Smooth muscle cell (in vitro differentiated cells): ENCODE measurements at regions not wholly inside any gene's neighbourhood (a gene's known extent, or its start where the extent isn't known, plus 50 kb on each side); places are given as distances from the start of the nearest gene placed in this dataset.

Experiments
- DNase-seq: peaks from one replicate; lab custom pipeline; 2025; ENCODE audit not compliant: unreplicated experiment; lab: John Stamatoyannopoulos, UW
- H2AFZ ChIP-seq: fragments of 200-600 bp; sonication (generic); 2 replicates; pipeline ENCODE4 v1.6.0; 2016; ENCODE audit warnings: antibody characterized with exemption, low read depth, mild to moderate bottlenecking
- H3F3A ChIP-seq: fragments of 200-600 bp; sonication (generic); 2 replicates; pipeline ENCODE4 v1.6.0; 2017; ENCODE audit warnings: antibody characterized with exemption, low read depth
- H3K27ac ChIP-seq: fragments of 200-600 bp; sonication (generic); 2 replicates; pipeline ENCODE4 v1.5.1; 2016; ENCODE audit warnings: low read depth, mild to moderate bottlenecking
- H3K27me3 ChIP-seq: fragments of 200-600 bp; sonication (generic); 2 replicates; pipeline ENCODE4 v1.6.1; 2016; ENCODE audit warnings: low read depth, mild to moderate bottlenecking
- H3K36me3 ChIP-seq: fragments of 200-600 bp; sonication (generic); 2 replicates; pipeline ENCODE4 v1.5.1; 2016; ENCODE audit warnings: low read depth
- H3K4me1 ChIP-seq: fragments of 200-600 bp; sonication (generic); 2 replicates; pipeline ENCODE4 v1.5.1; 2016; ENCODE audit warnings: low read depth
- H3K4me2 ChIP-seq: fragments of 200-600 bp; sonication (generic); 2 replicates; pipeline ENCODE4 v1.6.0; 2016; ENCODE audit warnings: mild to moderate bottlenecking
- H3K4me3 ChIP-seq: fragments of 200-600 bp; sonication (generic); 2 replicates; pipeline ENCODE4 v1.5.1; 2016; ENCODE audit warnings: mild to moderate bottlenecking
- H3K79me2 ChIP-seq: fragments of 200-600 bp; sonication (generic); 2 replicates; pipeline ENCODE4 v1.6.0; 2016; ENCODE audit warnings: low read depth, mild to moderate bottlenecking
- H3K9ac ChIP-seq: fragments of 200-600 bp; sonication (generic); 2 replicates; pipeline ENCODE4 v1.6.0; 2016; ENCODE audit warnings: low read depth
- H3K9me3 ChIP-seq: fragments of 200-600 bp; sonication (generic); replicated peaks from 2 replicates; pipeline ENCODE4 v1.5.1; 2016; ENCODE audit warnings: low read depth
- H4K20me1 ChIP-seq: fragments of 200-600 bp; sonication (generic); 2 replicates; pipeline ENCODE4 v1.6.0; 2016; ENCODE audit warnings: low read depth
- CTCF ChIP-seq: fragments of 200-600 bp; sonication (generic); IDR thresholded peaks from 2 replicates; pipeline ENCODE4 v1.5.1; 2017; ENCODE audit warnings: borderline replicate concordance, mild to moderate bottlenecking, antibody characterized with exemption; ENCODE audit not compliant: insufficient read depth, poor library complexity, severe bottlenecking
- WGBS: methylation state at CpG from one replicate; pipeline ENCODE4 v1.1.7; 2016; ENCODE audit warnings: low lambda C conversion rate; 5-methylcytosine and 5-hydroxymethylcytosine counted together

GRCh38 chr2:59935005-59935404 is 618.4 kb downstream of the BCL11A start:
- DNase-seq = no peak
- no peak overlapping the region for H3K4me3 ChIP-seq
- TF ChIP-seq CTCF = no peak
- H3K79me2 ChIP-seq = no peaks in the 10 kb centered on the region
- no peaks in the 10 kb centered on the region for H3K4me1 ChIP-seq
- no peaks in the 10 kb centered on the region for H3K9me3 ChIP-seq
- no peaks in the 10 kb centered on the region for H3F3A ChIP-seq
- no peaks in the 10 kb centered on the region for H3K36me3 ChIP-seq
- no peaks in the 10 kb centered on the region for H3K27me3 ChIP-seq
- WGBS = 85% methylated on average over 2 of the region's 2 CpGs
- H3K9ac ChIP-seq = no peak overlapping the region
- H4K20me1 ChIP-seq = no peaks in the 10 kb centered on the region
- H3K27ac ChIP-seq = no peak overlapping the region
- H3K4me2 ChIP-seq = no peak overlapping the region
- no peak overlapping the region for H2AFZ ChIP-seq

- no peaks in the 10 kb centered on the region for H3K4me1 ChIP-seq
- H3K27ac ChIP-seq = no peak overlapping the region
- no peak for TF ChIP-seq CTCF
Measured at GRCh38 chr2:59933948-59934347, 619.5 kb downstream of the BCL11A start.

DNA sequence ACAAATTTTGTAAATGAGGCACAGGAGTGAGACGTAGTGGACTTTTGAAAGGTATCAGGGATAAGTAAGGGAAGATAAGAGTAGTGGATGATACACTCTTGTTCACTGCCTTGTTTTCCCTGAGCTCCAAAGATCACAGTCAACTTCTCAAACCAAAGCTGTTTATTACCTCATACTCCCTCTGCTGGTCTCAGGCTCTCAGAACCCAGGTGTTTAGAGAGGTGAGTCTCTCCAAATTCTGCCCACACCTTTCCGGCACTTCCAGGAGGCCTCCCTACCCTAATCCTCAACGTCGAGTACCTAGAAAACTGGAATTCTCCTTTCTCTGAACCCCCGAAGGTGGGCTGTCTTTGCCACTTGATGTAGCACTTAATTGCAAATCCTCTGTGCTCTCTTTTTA is 621.1 kb downstream of the BCL11A start:
- H3K79me2 ChIP-seq = no peaks in the 10 kb centered on the region
- TF ChIP-seq CTCF = no peak
- no peaks in the 10 kb centered on the region for H3F3A ChIP-seq
- WGBS = 77% methylated on average over 5 of the region's 5 CpGs
- H3K4me1 ChIP-seq = no peaks in the 10 kb centered on the region
- no peak for DNase-seq
- H2AFZ ChIP-seq = no peak overlapping the region
- H3K36me3 ChIP-seq = no peaks in the 10 kb centered on the region
- no peaks in the 10 kb centered on the region for H3K9me3 ChIP-seq
- H3K4me2 ChIP-seq = no peak overlapping the region
- no peak overlapping the region for H3K27ac ChIP-seq
- no peaks in the 10 kb centered on the region for H3K27me3 ChIP-seq
- H3K9ac ChIP-seq = no peak overlapping the region
- no peak overlapping the region for H3K4me3 ChIP-seq
- no peaks in the 10 kb centered on the region for H4K20me1 ChIP-seq

More at GRCh38 chr2:59933948-59934347, 619.5 kb downstream of the BCL11A start:
- no peaks in the 10 kb centered on the region for H3K9me3 ChIP-seq
- H4K20me1 ChIP-seq = no peaks in the 10 kb centered on the region
- no peak overlapping the region for H3K4me2 ChIP-seq
- no peak overlapping the region for H3K4me3 ChIP-seq
- 78% methylated on average over 3 of the region's 3 CpGs for WGBS
- no peaks in the 10 kb centered on the region for H3K36me3 ChIP-seq
- H3F3A ChIP-seq = no peaks in the 10 kb centered on the region
- no peaks in the 10 kb centered on the region for H3K79me2 ChIP-seq
- H2AFZ ChIP-seq = no peak overlapping the region
- no peaks in the 10 kb centered on the region for H3K27me3 ChIP-seq
- H3K9ac ChIP-seq = no peak overlapping the region
- no peak for DNase-seq

DNA sequence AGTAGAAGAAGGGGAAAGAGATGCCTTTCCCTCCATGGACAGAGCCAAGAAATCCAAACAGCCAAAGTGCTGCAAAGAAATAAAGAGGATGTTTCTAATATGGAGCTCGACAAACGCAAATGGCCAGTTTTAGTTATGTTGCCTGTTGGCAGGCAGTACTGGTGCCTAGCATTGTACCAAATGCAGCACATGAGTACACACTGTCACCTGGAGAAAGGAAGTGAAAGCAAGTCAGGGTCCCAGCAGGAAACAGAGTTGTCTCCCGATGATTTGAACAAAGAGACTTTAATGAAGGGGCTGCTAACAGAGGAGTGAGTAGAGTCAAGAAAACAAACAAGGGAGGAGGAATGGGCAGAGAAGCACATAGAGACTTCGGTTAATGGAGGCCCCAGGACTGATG is 623.0 kb downstream of the BCL11A start:
- no peaks in the 10 kb centered on the region for H3F3A ChIP-seq
- no peaks in the 10 kb centered on the region for H3K36me3 ChIP-seq
- DNase-seq = no peak
- WGBS = 99% methylated on average over 4 of the region's 4 CpGs
- H3K9ac ChIP-seq = no peak overlapping the region
- no peaks in the 10 kb centered on the region for H3K4me1 ChIP-seq
- H3K4me3 ChIP-seq = no peak overlapping the region
- TF ChIP-seq CTCF = no peak
- no peak overlapping the region for H2AFZ ChIP-seq
- H3K27ac ChIP-seq = no peak overlapping the region
- H3K9me3 ChIP-seq = no peaks in the 10 kb centered on the region
- no peaks in the 10 kb centered on the region for H3K79me2 ChIP-seq
- no peaks in the 10 kb centered on the region for H4K20me1 ChIP-seq
- H3K27me3 ChIP-seq = peaks cover 4% of the 10 kb centered on the region
- no peak overlapping the region for H3K4me2 ChIP-seq
